Fibroblast of lung (primary cell): ENCODE measurements at regions not wholly inside any gene's neighbourhood (a gene's known extent, or its start where the extent isn't known, plus 50 kb on each side); places are given as distances from the start of the nearest gene placed in this dataset.

Experiments
- CTCF ChIP-seq, 2 donors: IDR thresholded peaks in 1 of 2; conservative IDR thresholded peaks in 1 of 2; 1 replicate in 1 of 2; 2 replicates in 1 of 2; pipeline ENCODE4 v1.5.1; 2011 to 2012; ENCODE audit warnings: low read length in 2 of 2, control low read depth in 1 of 2, inconsistent platforms in 1 of 2, low read depth in 1 of 2, mild to moderate bottlenecking in 1 of 2
- EZH2 ChIP-seq: IDR thresholded peaks from 2 replicates; pipeline ENCODE4 v1.5.1; 2012; ENCODE audit warnings: low read length, control low read depth, mild to moderate bottlenecking; ENCODE audit errors: missing control alignments

GRCh38 chr7:45990276-45990675, 69.2 kb upstream of the IGFBP3 start:
- TF ChIP-seq CTCF (conservative IDR thresholded peaks at IDR 0.05 in 1 of 2, IDR thresholded peaks at IDR 0.05 in 1 of 2; ENCODE audit: low read depth in 1 of 2, low read length in 2 of 2) (no peak), EZH2 (no peak)
